Prostate gland (tissue), 2 donors: ENCODE measurements at regions not wholly inside any gene's neighbourhood (a gene's known extent, or its start where the extent isn't known, plus 50 kb on each side); places are given as distances from the start of the nearest gene placed in this dataset.

Experiments used
- DNase-seq: peaks from one replicate; pipeline ENCODE4 v3.0.0-alpha.2; 2019; ENCODE audit warnings: low spot score
- H3K27ac ChIP-seq, 2 donors: fragments of 200-600 bp; sonication (generic); 2 replicates each; pipeline ENCODE4 v1.5.1; 2017 to 2019
- H3K27me3 ChIP-seq: fragments of 200-600 bp; sonication (generic); replicated peaks from 2 replicates; pipeline ENCODE4 v1.5.1; 2019; ENCODE audit not compliant: insufficient read depth
- H3K36me3 ChIP-seq, 2 donors: fragments of 200-600 bp; sonication (generic); 1 replicate in 1 of 2; 2 replicates in 1 of 2; pipeline versions ENCODE4 v1.5.1 to v1.8.1; 2017 to 2019
- H3K4me1 ChIP-seq: fragments of 200-600 bp; sonication (generic); replicated peaks from 2 replicates; pipeline ENCODE4 v1.5.1; 2019
- H3K4me3 ChIP-seq, 2 donors: fragments of 200-600 bp; sonication (generic); 2 replicates each; pipeline ENCODE4 v1.5.1; 2017 to 2019
- H3K9me3 ChIP-seq: fragments of 200-600 bp; sonication (generic); 2 replicates; pipeline ENCODE4 v1.5.1; 2017
- POLR2A ChIP-seq: fragments of 450-650 bp; IDR thresholded peaks from one replicate; pipeline ENCODE4 v1.6.1; 2016; ENCODE audit warnings: antibody characterized with exemption, mild to moderate bottlenecking
- POLR2AphosphoS5 ChIP-seq: sonication (generic); formaldehyde crosslinking; IDR thresholded peaks from one replicate; pipeline ENCODE4 v1.6.1; 2017; ENCODE audit warnings: antibody characterized with exemption
- WGBS: methylation state at CpG from one replicate; pipeline ENCODE4 v1.1.5; 2018; 5-methylcytosine and 5-hydroxymethylcytosine counted together
- intact Hi-C: fragments of 100-400 bp; cut with DNase I; formaldehyde crosslinking; loops from one replicate; pipeline ENCODE4 v1.14.2; 2022
- TF ChIP-seq, protein P1 (sequence below), 4 experiments: fragments of 200-600 bp in 2 of 4; fragments of 450-650 bp in 2 of 4; sonication (generic) in 2 of 4; IDR thresholded peaks; 1 replicate in 3 of 4; 2 replicates in 1 of 4; pipeline ENCODE4 v1.5.1; 2016 to 2019; ENCODE audit warnings: antibody characterized with exemption in 4 of 4, mild to moderate bottlenecking in 2 of 4, moderate library complexity in 2 of 4

DNA sequence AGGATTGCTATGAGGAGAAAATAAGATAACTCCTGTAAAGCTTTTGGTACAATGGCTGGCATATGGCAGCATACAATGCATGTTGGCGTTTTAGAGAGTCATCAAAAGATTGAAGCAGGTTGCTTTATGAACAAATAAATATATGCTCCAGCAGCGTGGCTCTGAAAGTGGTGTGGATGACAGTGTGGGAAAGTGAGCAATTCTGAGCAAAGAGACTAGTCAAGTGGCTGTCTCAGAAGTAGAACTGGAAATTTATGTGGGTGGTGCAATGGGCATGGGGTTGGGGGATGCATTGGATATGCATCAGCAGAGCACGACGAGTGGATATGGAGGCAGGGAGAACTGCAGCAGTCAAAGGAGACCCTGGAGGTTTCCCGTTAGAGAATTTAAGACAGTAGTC lies 66.2 kb upstream of the PHACTR2 start:
- intact Hi-C loops: no loop called here
- Histone ChIP-seq H3K27ac (no peak overlapping the region), H3K36me3 (no peaks in the 10 kb centered on the region), H3K4me3 (no peak overlapping the region), H3K4me1 (no peaks in the 10 kb centered on the region), H3K27me3 (no peaks in the 10 kb centered on the region), H3K9me3 (no peaks in the 10 kb centered on the region)
- TF ChIP-seq, protein P1, sequence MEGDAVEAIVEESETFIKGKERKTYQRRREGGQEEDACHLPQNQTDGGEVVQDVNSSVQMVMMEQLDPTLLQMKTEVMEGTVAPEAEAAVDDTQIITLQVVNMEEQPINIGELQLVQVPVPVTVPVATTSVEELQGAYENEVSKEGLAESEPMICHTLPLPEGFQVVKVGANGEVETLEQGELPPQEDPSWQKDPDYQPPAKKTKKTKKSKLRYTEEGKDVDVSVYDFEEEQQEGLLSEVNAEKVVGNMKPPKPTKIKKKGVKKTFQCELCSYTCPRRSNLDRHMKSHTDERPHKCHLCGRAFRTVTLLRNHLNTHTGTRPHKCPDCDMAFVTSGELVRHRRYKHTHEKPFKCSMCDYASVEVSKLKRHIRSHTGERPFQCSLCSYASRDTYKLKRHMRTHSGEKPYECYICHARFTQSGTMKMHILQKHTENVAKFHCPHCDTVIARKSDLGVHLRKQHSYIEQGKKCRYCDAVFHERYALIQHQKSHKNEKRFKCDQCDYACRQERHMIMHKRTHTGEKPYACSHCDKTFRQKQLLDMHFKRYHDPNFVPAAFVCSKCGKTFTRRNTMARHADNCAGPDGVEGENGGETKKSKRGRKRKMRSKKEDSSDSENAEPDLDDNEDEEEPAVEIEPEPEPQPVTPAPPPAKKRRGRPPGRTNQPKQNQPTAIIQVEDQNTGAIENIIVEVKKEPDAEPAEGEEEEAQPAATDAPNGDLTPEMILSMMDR (IDR thresholded peaks at IDR 0.05): no peak
- TF ChIP-seq POLR2A (no peak), POLR2AphosphoS5 (no peak)
- DNase-seq: no peak
- WGBS: 95% methylated on average over 5 of the region's 5 CpGs

DNA sequence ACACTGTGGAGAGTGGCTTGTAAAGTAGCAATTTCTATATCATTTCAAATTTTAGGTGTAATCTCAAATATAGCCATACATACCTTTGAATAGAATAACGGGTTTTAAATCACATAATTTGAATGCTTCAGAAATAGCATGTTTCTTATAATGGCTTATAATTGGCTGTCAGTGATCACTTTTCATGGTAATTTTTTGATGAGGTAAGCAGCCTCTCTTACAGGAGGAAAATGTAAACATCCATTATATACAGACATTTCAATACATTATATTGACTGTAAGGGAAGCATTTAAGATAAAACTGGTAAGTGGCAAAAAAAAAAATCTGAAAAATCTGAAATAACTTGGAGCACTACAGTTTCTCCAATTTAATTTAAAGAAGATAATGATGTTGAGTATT lies 67.8 kb upstream of the PHACTR2 start:
- H3K4me1 ChIP-seq: no peaks in the 10 kb centered on the region
- no peaks in the 10 kb centered on the region for H3K36me3 ChIP-seq
- H3K9me3 ChIP-seq: no peaks in the 10 kb centered on the region
- TF ChIP-seq POLR2AphosphoS5 (no peak), POLR2A (no peak)
- TF ChIP-seq, protein P1 (IDR thresholded peaks at IDR 0.05): no peak
- intact Hi-C loops: no loop called here
- no peak overlapping the region for H3K27ac ChIP-seq
- WGBS: 69% methylated on average over 1 of the region's 1 CpG
- no peak for DNase-seq
- no peak overlapping the region for H3K4me3 ChIP-seq
- no peaks in the 10 kb centered on the region for H3K27me3 ChIP-seq

DNA sequence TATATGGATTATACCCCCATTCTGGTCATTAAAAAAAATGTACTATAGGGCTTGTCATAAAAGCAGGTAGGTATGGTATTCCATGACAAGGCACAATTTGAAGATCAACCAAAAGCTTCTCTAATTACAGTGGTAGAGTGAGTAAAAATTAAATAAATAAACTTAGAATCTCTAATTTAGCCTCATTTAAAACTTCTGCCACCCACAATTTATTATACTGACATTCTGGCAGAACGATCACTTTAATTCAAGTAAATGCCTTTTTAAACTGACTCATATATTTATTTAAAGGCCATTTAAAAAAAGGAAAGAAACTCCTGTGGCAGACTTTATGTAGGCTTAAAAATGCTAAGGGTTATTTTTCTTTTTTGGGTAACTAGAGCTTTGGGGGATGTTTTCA lies 68.3 kb upstream of the PHACTR2 start:
- TF ChIP-seq POLR2AphosphoS5: no peak
- TF ChIP-seq, protein P1 (IDR thresholded peaks at IDR 0.05): no peak
- 42% methylated on average over 1 of the region's 1 CpG for WGBS
- Histone ChIP-seq H3K4me1 (no peaks in the 10 kb centered on the region), H3K27ac (no peak overlapping the region), H3K36me3 (no peaks in the 10 kb centered on the region), H3K9me3 (no peaks in the 10 kb centered on the region), H3K4me3 (no peak overlapping the region), H3K27me3 (no peaks in the 10 kb centered on the region)
- intact Hi-C loops: no loop called here
- no peak for DNase-seq

DNA sequence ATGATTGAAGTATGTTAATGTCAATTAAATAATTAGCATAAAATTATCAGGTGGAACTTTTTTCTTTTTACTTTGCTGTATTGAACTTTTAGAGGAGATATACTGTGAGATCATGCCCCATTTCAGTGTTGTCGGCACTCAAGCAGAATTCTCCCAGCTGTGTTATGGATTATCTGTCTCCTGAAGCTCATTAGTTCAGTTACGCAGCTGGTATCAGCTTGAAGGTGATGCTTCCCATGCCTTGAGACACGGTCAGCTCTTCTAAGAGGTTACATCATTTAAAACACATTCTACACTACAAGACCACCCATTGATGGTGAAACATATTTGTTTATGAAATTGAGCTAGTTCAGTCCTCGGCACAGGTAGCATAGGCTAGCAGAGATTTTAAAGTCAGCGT lies 68.9 kb upstream of the PHACTR2 start:
- TF ChIP-seq, protein P1 (IDR thresholded peaks at IDR 0.05): no peak
- TF ChIP-seq POLR2AphosphoS5 (no peak), POLR2A (no peak)
- Histone ChIP-seq H3K27me3 (no peaks in the 10 kb centered on the region), H3K9me3 (no peaks in the 10 kb centered on the region), H3K4me3 (no peak overlapping the region), H3K4me1 (no peaks in the 10 kb centered on the region), H3K27ac (no peak overlapping the region), H3K36me3 (no peaks in the 10 kb centered on the region)
- WGBS: 95% methylated on average over 5 of the region's 5 CpGs
- DNase-seq: no peak
- intact Hi-C loops: no loop called here

DNA sequence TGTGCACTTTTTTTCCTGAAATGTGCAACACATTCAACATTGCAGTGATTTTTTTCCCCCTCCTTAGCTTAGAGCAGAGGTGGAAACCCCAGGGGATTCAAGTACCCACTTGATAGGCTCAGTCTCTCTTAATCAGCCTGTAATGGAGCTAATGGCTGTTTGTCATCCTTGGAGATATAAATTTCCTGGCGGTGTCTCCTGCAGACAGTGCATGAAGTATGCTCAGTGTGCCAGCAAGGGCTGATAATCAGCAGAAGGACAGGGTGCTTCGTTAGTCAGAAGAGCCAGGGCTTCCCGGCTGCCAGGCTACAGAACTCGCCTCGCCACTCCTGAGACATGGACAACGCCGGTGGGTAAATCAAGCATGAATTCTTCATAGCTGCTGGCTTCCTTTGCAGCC lies 69.8 kb upstream of the PHACTR2 start:
- 44% methylated on average over 7 of the region's 7 CpGs for WGBS
- no peaks in the 10 kb centered on the region for H3K36me3 ChIP-seq
- peak; percentile 12 for DNase-seq
- H3K4me3 ChIP-seq: no peak overlapping the region
- H3K27me3 ChIP-seq: no peaks in the 10 kb centered on the region
- intact Hi-C loops: no loop called here
- H3K9me3 ChIP-seq: no peaks in the 10 kb centered on the region
- no peaks in the 10 kb centered on the region for H3K4me1 ChIP-seq
- peak overlapping the region in 1 of 2 donors; percentile 6 for H3K27ac ChIP-seq
- no peak for TF ChIP-seq POLR2A
- TF ChIP-seq, protein P1 (IDR thresholded peaks at IDR 0.05): no peak
- TF ChIP-seq POLR2AphosphoS5: no peak
